ENCODE measurements at regions not wholly inside any gene's neighbourhood (a gene's known extent, or its start where the extent isn't known, plus 50 kb on each side); places are given as distances from the start of the nearest gene placed in this dataset.

- no peak overlapping the region for H3K4me2 ChIP-seq (ENCODE audit: low read depth, low read length)
- H2BK20ac ChIP-seq (ENCODE audit: low read depth, low read length) = no peak overlapping the region
- H2AFZ ChIP-seq (replicated peaks; ENCODE audit: low read length, poor library complexity) = no peak overlapping the region
- TF ChIP-seq MAFK (IDR thresholded peaks at IDR 0.05; ENCODE audit: low read depth, low read length) = no peak
- TF ChIP-seq CHD1 (IDR thresholded peaks at IDR 0.05; ENCODE audit: low read depth, low read length) = no peak
- TF ChIP-seq CTCF (conservative IDR thresholded peaks at IDR 0.05; ENCODE audit: low read depth, low read length) = no peak
- no peak for TF ChIP-seq RAD21 (IDR thresholded peaks at IDR 0.05; ENCODE audit: low read length)
- no peak for TF ChIP-seq NFE2L2 (IDR thresholded peaks at IDR 0.05; ENCODE audit: low read depth, low read length)
- ChIA-PET CTCF (no interaction called here), POLR2A (ENCODE audit: unreplicated experiment) (no interaction called here)
- H2AK5ac ChIP-seq (ENCODE audit: low read depth, low read length) = no peak overlapping the region
- H3K4me3 ChIP-seq (ENCODE audit: insufficient read depth, low read depth, low read length) = no peak overlapping the region
- dilution Hi-C loops (cut with HindIII; ENCODE audit: low sequenced_read_pairs, unreplicated experiment) = no loop called here
- in situ Hi-C loops (cut with MboI; ENCODE audit: low sequenced_read_pairs) = no loop called here
- intact Hi-C loops (cut with micrococcal nuclease) = no loop called here
- no peak overlapping the region for H2BK120ac ChIP-seq (ENCODE audit: low read depth, low read length)
- no peaks in the 10 kb centered on the region; the same call in 1 of the 2 replicates for H3K9me3 ChIP-seq (ENCODE audit: control insufficient read depth, insufficient read depth, low read length)
- no peaks in the 10 kb centered on the region for H3K27me3 ChIP-seq (ENCODE audit: control insufficient read depth, insufficient read depth, low read length)
- H3K79me1 ChIP-seq (ENCODE audit: low read depth in 1 of 2, low read length in 2 of 2) = no peaks in the 10 kb centered on the region
- no peak overlapping the region for H4K91ac ChIP-seq (ENCODE audit: insufficient read depth, low read depth, low read length)
- no peak overlapping the region for H3K14ac ChIP-seq (replicated peaks; ENCODE audit: low read depth, low read length)
- no peaks in the 10 kb centered on the region for H4K20me1 ChIP-seq (ENCODE audit: insufficient read depth, low read length)
- H2AK9ac ChIP-seq (replicated peaks; ENCODE audit: low read depth, low read length, poor library complexity) = no peak overlapping the region
- H4K5ac ChIP-seq (ENCODE audit: low read depth, low read length) = no peak overlapping the region
- WGBS, 2 experiments (ENCODE audit: extremely low coverage in 2 of 2, insufficient read length in 1 of 2) = no CpG with 5 or more reads among the region's 4 CpGs
- H3K36me3 ChIP-seq (ENCODE audit: control insufficient read depth, insufficient read depth, low read length) = no peaks in the 10 kb centered on the region
- BruUV-seq (replicated peaks) = no TSS peak
- no peaks in the 10 kb centered on the region for H3K9me1 ChIP-seq (ENCODE audit: insufficient read depth, low read length)
- no peak overlapping the region for H4K8ac ChIP-seq (ENCODE audit: low read depth in 2 of 2, low read length in 2 of 2)
- H3K9ac ChIP-seq (ENCODE audit: low read depth, low read length) = no peak overlapping the region
- no peak overlapping the region for H3K18ac ChIP-seq (ENCODE audit: low read depth, low read length)
- no peak overlapping the region for H3K56ac ChIP-seq (ENCODE audit: extremely low read depth, insufficient read depth, low read length)
- no peak overlapping the region for H3K23ac ChIP-seq (ENCODE audit: low read depth, low read length)
- H3K4ac ChIP-seq (ENCODE audit: low read depth, low read length) = no peak overlapping the region
- H3K4me1 ChIP-seq (ENCODE audit: control insufficient read depth, insufficient read depth, low read length) = no peaks in the 10 kb centered on the region
- no peak overlapping the region for H2BK5ac ChIP-seq (ENCODE audit: low read depth, low read length, poor library complexity, severe bottlenecking)
- H3K27ac ChIP-seq (ENCODE audit: insufficient read depth, low read length) = no peak overlapping the region
- no peak for DNase-seq
- no peak overlapping the region for H2BK15ac ChIP-seq (ENCODE audit: low read depth, low read length)
- ATAC-seq (ENCODE audit: low read depth) = no peak
Measured at GRCh38 chr4:96407225-96407624, 567.3 kb downstream of the PDHA2 start.
